Stimulated activated CD4-positive, alpha-beta T cell treated with anti-CD3 and anti-CD28 coated beads, TNF-alpha, amount 100 ng/mL, for 24 hours (primary cell): ENCODE measurements at regions not wholly inside any gene's neighbourhood (a gene's known extent, or its start where the extent isn't known, plus 50 kb on each side); places are given as distances from the start of the nearest gene placed in this dataset.
"Not testable (repeated sequence)": the region's sequence is repeated elsewhere in the genome, so short reads cannot be mapped to it uniquely, and the experiment has no call there.

Experiments used
- DNase-seq, 3 experiments: peaks; one replicate each; pipeline ENCODE4 v3.0.0-alpha.2; 2020; ENCODE audit warnings: low read depth in 3 of 3

GRCh38 chr1:9465640-9466039 lies 73.6 kb upstream of the SLC25A33 start:
- DNase-seq, result no peak

DNA sequence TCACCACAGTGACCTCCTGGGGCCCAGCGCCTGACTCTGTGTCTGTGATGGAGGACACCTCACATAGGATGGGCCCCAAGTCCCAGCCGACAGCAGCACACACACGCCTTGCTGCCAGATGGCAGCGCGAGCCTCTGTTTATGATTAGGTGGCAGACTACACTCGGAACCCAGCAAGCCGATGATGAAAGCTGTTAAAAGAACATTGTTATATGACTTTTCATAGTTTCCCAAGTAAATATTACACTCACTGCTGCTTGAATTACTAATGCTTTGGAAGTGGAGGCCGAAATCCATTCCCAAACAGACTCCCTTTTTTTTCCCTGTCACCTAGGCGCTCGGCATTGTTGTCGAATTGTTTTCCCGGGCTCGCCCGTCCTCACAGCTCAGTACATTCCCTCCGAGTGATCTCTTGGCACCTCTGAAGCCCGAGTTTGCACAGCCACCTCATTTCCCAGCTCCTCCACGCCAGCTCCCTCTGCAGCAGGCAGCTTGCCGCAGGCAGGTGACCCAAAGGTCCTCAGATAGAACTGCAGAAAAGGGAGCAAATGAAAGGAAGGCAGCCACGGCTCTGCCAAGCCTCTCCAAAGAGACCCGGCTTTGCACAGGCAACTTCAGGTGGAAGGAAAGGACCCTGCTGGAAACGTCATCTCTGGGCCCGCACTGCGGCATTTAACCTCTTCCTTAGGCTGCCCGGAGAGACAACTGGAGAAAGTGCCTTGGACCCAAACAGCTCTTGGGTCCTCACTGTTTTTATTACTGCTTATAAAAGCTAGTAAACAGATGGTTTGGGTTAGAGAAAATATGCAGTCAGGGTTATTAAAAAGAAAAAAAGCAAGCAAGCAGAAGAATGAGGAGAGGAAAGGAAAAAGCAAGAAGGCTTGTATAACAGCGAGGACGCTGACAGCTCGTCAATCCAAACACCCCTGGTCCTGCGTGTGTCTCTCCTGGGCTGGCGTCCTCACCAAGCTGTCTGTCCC lies 72.2 kb upstream of the SLC25A33 start:
- no peak for DNase-seq

DNA sequence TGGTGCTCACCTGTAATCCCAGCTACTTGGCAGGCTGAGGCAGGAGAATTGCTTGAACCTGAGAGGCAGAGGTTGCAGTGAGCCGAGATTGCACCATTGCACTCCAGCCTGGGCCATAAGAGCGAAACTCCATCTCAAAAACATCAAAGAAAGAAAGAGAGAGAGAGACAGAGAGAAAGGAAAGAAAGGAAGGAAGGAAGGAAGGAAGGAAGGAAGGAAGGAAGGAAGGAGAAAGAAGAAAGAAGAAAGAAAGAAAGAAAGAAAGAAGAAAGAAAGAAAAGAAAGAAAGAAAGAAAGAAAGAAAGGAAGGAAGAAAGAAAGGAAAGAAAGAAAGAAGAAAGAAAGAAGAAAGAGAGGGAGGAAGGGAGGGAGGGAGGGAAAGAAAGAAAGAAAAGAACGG lies 69.4 kb upstream of the SLC25A33 start:
- not testable (repeated sequence) for DNase-seq

- DNase-seq, result no peak
These were observed 67.6 kb upstream of the SLC25A33 start for GRCh38 chr1:9471679-9472078.

DNA sequence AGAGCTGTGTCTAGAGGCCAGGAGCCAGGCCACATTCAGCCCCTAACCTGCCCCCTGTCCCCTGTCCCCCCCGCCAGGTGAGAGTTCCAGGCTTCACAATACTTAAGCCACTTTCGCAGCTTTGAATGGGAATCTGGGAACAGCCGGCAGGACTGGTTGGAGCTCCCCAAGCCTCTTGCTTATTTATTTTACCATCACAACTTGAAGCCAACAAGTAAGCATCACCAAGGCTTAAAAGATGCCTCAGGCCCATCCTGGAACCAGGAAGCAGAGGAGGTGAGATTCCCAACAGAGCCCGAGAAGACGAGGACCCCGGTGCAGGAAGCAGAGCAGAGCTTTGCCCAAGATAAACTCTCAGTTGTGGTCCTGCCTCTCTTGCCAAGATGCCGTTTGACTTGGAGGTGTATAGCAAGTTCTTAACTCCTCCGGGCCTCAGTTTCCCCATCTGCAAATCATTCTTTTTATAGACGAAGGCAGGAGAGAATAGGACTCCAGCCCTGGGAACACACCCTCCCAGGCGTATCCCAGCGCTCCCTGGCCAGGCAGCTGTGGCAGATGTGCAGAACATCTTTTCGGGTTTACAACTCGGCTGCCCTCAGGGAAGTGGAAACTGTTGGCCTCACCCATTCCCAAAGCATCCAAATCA lies 66.8 kb upstream of the SLC25A33 start:
- no peak for DNase-seq

DNA sequence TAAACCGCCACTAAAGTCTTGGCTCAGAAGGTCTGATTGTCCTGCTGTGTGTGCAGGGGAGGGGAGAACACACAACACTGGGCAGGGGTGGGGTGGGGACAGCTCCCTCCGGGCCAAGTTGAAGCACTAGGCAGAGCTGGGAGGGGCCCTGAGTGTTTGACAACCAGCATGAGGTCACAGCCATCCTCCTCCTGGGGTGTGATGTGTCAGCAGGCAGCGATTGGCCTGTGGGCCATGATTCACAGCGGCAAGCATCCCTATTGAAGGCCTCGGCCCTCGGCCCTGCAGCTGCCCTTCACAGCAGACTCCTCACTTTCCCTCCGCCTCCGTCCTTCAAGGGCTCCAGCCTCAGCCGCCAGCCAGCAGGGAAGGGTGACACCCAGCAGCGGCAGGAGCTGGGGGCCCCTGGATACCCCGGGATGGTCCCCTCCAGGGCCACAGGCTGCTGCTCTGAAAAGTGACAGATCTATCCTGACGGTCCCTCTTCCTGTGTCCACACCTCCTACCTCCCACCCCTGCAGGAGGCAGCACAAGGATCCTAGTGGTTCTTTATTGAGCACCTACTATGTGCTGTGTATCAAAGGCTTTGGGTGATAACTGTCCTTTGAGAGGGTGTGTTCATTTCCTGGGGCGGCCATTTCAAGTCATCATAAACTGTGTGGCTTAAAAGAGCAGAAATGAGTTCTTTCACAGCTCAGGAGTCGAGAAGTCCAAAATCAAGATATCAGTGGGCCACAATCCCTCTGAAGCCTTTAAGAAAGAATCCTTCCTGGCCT lies 66.0 kb upstream of the SLC25A33 start:
- DNase-seq, result no peak

DNA sequence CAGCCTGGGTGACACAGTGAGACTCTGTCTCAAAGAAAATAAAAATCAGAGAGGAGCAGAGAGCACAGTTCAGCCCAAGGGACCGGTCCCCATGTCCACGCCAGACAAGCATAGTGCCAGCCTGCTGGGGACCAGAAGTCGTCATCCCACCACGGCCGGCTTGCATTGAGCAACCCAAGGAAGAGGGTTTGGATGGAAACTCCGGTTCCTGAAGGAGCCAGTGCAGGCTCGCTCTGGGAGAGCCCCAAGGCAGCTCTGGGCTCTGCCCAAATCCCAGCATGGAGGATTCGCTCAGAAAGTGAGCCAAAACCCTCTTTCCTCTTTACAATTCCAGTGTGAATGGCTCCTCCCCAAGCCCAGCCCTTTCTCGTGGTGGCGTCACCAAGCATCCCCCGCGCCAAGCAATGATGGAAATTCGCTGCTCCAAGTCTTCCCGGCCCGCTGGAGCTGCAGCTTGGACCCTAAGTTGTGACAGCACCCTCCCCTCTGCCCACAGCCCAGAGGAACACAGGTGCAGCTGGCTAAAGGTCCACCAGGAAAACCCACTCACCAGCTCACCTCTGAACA lies 64.1 kb upstream of the SLC25A33 start:
- DNase-seq, result no peak

GRCh38 chr1:9476790-9477463 lies 62.3 kb upstream of the SLC25A33 start:
- DNase-seq, result no peak

DNA sequence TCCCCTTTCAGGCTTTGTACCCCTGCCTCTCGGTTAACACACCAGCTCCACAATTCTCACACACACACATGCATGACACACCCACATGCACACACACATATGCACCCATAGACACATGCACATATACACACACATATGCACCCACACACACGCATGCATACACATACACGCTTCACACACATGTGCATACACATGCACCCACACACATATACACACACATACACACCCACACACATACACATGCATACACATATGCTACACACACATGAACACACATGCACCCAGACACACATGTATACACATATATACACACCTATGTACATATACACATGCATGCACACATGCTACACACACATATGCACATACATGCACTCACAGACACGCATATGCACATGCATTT lies 61.7 kb upstream of the SLC25A33 start:
- DNase-seq, result no peak

DNA sequence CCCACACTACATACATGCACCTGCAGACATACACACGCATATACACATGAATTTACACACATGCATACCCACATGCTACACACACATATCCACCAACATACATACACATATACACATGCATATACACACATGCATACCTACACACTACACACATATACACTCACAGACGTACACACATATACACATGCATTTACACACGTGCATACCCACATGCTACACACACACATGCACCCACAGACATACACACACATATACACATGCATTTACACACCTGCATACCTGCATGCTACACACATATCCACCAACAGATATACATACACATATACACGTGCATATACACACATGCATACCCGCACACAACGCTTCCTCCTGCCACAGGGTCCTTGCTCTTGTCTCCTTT lies 61.2 kb upstream of the SLC25A33 start:
- DNase-seq, result no peak

DNA sequence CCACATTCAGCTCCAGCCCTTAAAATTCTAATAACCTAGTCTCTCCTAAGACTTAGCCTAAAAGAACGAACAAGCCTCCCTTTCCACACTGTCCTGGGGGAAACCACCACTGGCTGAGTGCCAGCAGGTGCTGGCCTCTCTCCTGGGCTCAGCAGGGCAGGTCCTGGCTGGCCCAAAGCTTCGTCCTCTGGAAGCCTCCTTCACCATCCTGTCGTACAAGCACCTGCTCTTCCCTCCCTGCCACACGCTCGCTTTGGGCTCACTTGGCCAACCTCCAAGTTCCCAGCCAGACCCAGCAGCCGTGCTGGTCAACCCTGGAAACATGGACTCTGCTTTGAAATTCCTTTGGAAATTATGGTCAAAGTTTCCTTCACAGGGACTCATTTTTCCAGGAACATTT lies 58.2 kb upstream of the SLC25A33 start:
- no peak for DNase-seq

- no peak for DNase-seq
These were observed 56.9 kb upstream of the SLC25A33 start for GRCh38 chr1:9482403-9482802.

DNA sequence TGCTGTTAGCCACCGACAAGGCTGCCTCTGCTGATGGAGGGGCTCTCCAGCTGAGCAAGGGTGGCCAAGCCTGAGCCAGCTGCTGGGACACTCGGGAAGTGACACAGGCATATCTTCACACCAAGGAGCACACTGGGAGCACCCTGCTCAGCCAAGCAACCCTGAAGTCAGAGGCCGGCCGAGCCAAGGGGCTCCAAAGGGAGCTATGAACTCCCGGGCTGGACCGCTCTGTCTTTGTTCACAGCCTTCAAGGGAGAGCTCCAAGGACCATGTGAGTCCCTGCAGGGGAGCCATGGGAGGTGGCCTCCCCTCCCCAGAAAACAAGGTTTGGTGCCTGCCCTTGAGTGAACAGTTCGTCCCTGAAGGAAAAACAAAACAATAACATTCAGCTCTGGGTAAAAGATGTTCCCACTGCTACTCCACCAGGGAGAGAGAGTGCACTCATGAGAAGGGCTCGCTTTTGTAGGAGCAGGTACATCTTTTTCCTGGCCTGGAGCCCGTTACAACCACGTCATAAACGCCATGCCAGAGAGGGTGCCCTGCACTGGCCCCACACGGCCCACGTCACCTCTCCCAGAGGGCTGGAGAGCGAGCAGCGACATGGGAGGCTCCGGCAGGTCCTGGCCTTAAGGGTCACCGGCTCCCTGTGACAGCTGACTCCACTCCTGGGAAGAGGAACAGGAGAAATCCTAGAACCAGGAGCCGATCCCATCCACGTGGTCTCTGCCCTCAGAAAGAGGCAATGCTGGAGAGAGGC lies 56.3 kb upstream of the SLC25A33 start:
- DNase-seq, result no peak

DNA sequence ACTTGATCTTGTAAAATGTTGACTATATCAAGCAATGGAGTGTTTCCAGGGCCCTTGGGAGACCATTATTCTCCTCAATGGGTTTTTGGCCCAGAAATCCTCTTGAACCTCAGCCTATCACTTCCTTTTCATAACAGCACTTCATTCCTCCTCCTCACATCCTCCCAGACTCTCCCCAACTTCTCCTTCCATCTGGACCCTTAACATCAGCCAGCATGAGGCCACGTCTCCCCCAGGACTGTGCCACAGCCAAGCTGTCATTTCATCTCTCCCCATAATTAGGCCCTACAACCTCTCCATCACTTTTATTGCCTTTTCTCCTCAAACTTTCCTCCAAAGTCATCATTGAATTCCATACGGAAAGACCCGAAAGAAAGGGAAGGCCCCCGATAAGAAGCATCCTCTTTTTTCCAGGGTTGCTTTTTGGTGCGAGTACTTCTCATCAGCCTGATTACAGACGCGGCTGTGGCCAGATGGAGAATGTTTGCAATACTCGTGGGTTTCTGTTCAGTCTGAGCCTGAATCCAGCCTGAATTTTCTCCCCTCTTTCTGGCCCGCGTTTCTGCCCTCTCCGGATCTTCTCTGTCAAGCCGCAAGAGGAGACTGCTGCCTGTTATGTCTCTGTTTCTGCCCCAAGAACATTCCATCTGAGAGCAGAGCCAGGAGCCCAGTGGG lies 52.7 kb upstream of the SLC25A33 start:
- DNase-seq, result no peak
